Activated CD4-positive, alpha-beta T cell treated with anti-CD3 and anti-CD28 coated beads, Interleukin-2, amount 10 ng/mL, durations not matched to agents 24 days and 14 days (primary cell): ENCODE measurements at regions not wholly inside any gene's neighbourhood (a gene's known extent, or its start where the extent isn't known, plus 50 kb on each side); places are given as distances from the start of the nearest gene placed in this dataset.

ENCODE experiments used
- DNase-seq: peaks from one replicate; pipeline ENCODE4 v3.0.0; 2022
- H3K27ac Mint-ChIP-seq: one replicate; pipeline ENCODE4 v1.8.0; 2022; ENCODE audit warnings: mild to moderate bottlenecking, mixed read lengths
- H3K27me3 Mint-ChIP-seq: one replicate; pipeline ENCODE4 v1.8.0; 2022; ENCODE audit warnings: mixed read lengths
- H3K36me3 Mint-ChIP-seq: one replicate; pipeline ENCODE4 v1.8.0; 2022; ENCODE audit warnings: low read depth, mild to moderate bottlenecking, mixed read lengths
- H3K4me1 Mint-ChIP-seq: one replicate; pipeline ENCODE4 v1.8.0; 2021; ENCODE audit warnings: mixed read lengths
- H3K4me3 Mint-ChIP-seq: one replicate; pipeline ENCODE4 v1.8.0; 2022; ENCODE audit warnings: mild to moderate bottlenecking, moderate library complexity, mixed read lengths
- H3K9me3 Mint-ChIP-seq: one replicate; pipeline ENCODE4 v1.8.0; 2021; ENCODE audit warnings: mixed read lengths
- intact Hi-C: fragments of 100-400 bp; cut with micrococcal nuclease; formaldehyde crosslinking; loops from one replicate; pipeline ENCODE4 v1.15.1; 2023

- DNase-seq = no peak
- Mint-ChIP-seq H3K9me3 (no peaks in the 10 kb centered on the region), H3K4me1 (no peaks in the 10 kb centered on the region), H3K4me3 (no peak overlapping the region), H3K27me3 (no peaks in the 10 kb centered on the region), H3K27ac (no peak overlapping the region), H3K36me3 (no peaks in the 10 kb centered on the region)
- intact Hi-C loops = no loop called here
These were observed 140.5 kb upstream of the CST7 start for GRCh38 chr20:24808616-24809015.

- H3K27me3 Mint-ChIP-seq = no peaks in the 10 kb centered on the region
- H3K27ac Mint-ChIP-seq = no peak overlapping the region
- H3K4me1 Mint-ChIP-seq = no peaks in the 10 kb centered on the region
- H3K4me3 Mint-ChIP-seq = no peak overlapping the region
- H3K36me3 Mint-ChIP-seq = no peaks in the 10 kb centered on the region
- H3K9me3 Mint-ChIP-seq = no peaks in the 10 kb centered on the region
- no peak for DNase-seq
- intact Hi-C loops = no loop called here
These were observed 139.5 kb upstream of the CST7 start for GRCh38 chr20:24809606-24810005.

GRCh38 chr20:24810676-24811407, 138.2 kb upstream of the CST7 start:
- H3K27me3 Mint-ChIP-seq = no peaks in the 10 kb centered on the region
- H3K9me3 Mint-ChIP-seq = no peaks in the 10 kb centered on the region

GRCh38 chr20:24812373-24812772, 136.7 kb upstream of the CST7 start:
- intact Hi-C loops = no loop called here
- no peak overlapping the region for H3K27ac Mint-ChIP-seq
- no peaks in the 10 kb centered on the region for H3K4me1 Mint-ChIP-seq
- DNase-seq = no peak
- no peaks in the 10 kb centered on the region for H3K27me3 Mint-ChIP-seq
- no peaks in the 10 kb centered on the region for H3K9me3 Mint-ChIP-seq
- H3K36me3 Mint-ChIP-seq = no peaks in the 10 kb centered on the region
- H3K4me3 Mint-ChIP-seq = no peak overlapping the region

More at GRCh38 chr20:24810676-24811407, 138.2 kb upstream of the CST7 start:
- Mint-ChIP-seq H3K4me3 (no peak overlapping the region), H3K27ac (no peak overlapping the region), H3K4me1 (no peaks in the 10 kb centered on the region), H3K36me3 (no peaks in the 10 kb centered on the region)
- DNase-seq = no peak
- intact Hi-C loops = no loop called here

- Mint-ChIP-seq H3K27ac (no peak overlapping the region), H3K36me3 (no peaks in the 10 kb centered on the region)
These were observed 136.0 kb upstream of the CST7 start for GRCh38 chr20:24813080-24813479.

GRCh38 chr20:24813496-24813895, 135.6 kb upstream of the CST7 start:
- Mint-ChIP-seq H3K4me1 (no peaks in the 10 kb centered on the region), H3K4me3 (no peak overlapping the region), H3K9me3 (no peaks in the 10 kb centered on the region), H3K27ac (no peak overlapping the region), H3K27me3 (no peaks in the 10 kb centered on the region), H3K36me3 (no peaks in the 10 kb centered on the region)
- DNase-seq = no peak
- intact Hi-C loops = no loop called here

More at GRCh38 chr20:24813080-24813479, 136.0 kb upstream of the CST7 start:
- intact Hi-C loops = no loop called here
- no peak for DNase-seq
- no peaks in the 10 kb centered on the region for H3K9me3 Mint-ChIP-seq
- no peaks in the 10 kb centered on the region for H3K4me1 Mint-ChIP-seq
- no peak overlapping the region for H3K4me3 Mint-ChIP-seq
- H3K27me3 Mint-ChIP-seq = no peaks in the 10 kb centered on the region

- Mint-ChIP-seq H3K27ac (no peak overlapping the region), H3K36me3 (no peaks in the 10 kb centered on the region), H3K4me3 (no peak overlapping the region), H3K9me3 (no peaks in the 10 kb centered on the region), H3K4me1 (no peaks in the 10 kb centered on the region), H3K27me3 (no peaks in the 10 kb centered on the region)
- no peak for DNase-seq
- intact Hi-C loops = no loop called here
These were observed 135.1 kb upstream of the CST7 start for GRCh38 chr20:24813936-24814335.

GRCh38 chr20:24814556-24815195, 134.4 kb upstream of the CST7 start:
- Mint-ChIP-seq H3K27ac (no peak overlapping the region), H3K9me3 (no peaks in the 10 kb centered on the region), H3K36me3 (no peaks in the 10 kb centered on the region), H3K4me1 (no peaks in the 10 kb centered on the region), H3K27me3 (no peaks in the 10 kb centered on the region), H3K4me3 (no peak overlapping the region)
- intact Hi-C loops = no loop called here
- no peak for DNase-seq

GRCh38 chr20:24815196-24815815, 133.8 kb upstream of the CST7 start:
- intact Hi-C loops = no loop called here
- Mint-ChIP-seq H3K36me3 (no peaks in the 10 kb centered on the region), H3K4me3 (no peak overlapping the region), H3K4me1 (no peaks in the 10 kb centered on the region), H3K27ac (no peak overlapping the region), H3K9me3 (no peaks in the 10 kb centered on the region), H3K27me3 (no peaks in the 10 kb centered on the region)
- no peak for DNase-seq

GRCh38 chr20:24815931-24816330, 133.1 kb upstream of the CST7 start:
- no peaks in the 10 kb centered on the region for H3K36me3 Mint-ChIP-seq
- no peaks in the 10 kb centered on the region for H3K4me1 Mint-ChIP-seq
- DNase-seq = no peak
- intact Hi-C loops = no loop called here
- H3K27ac Mint-ChIP-seq = no peak overlapping the region
- H3K4me3 Mint-ChIP-seq = no peak overlapping the region
- no peaks in the 10 kb centered on the region for H3K9me3 Mint-ChIP-seq
- no peaks in the 10 kb centered on the region for H3K27me3 Mint-ChIP-seq

- no peaks in the 10 kb centered on the region for H3K4me1 Mint-ChIP-seq
- H3K36me3 Mint-ChIP-seq = no peaks in the 10 kb centered on the region
- no peaks in the 10 kb centered on the region for H3K27me3 Mint-ChIP-seq
- intact Hi-C loops = no loop called here
- H3K9me3 Mint-ChIP-seq = no peaks in the 10 kb centered on the region
- H3K4me3 Mint-ChIP-seq = no peak overlapping the region
- no peak for DNase-seq
- no peak overlapping the region for H3K27ac Mint-ChIP-seq
These were observed 132.6 kb upstream of the CST7 start for GRCh38 chr20:24816431-24816830.

GRCh38 chr20:24816907-24817306, 132.2 kb upstream of the CST7 start:
- Mint-ChIP-seq H3K4me3 (no peak overlapping the region), H3K4me1 (no peaks in the 10 kb centered on the region), H3K9me3 (no peaks in the 10 kb centered on the region), H3K36me3 (no peaks in the 10 kb centered on the region), H3K27me3 (no peaks in the 10 kb centered on the region), H3K27ac (no peak overlapping the region)
- no peak for DNase-seq
- intact Hi-C loops = no loop called here

GRCh38 chr20:24817351-24817750, 131.7 kb upstream of the CST7 start:
- no peak overlapping the region for H3K4me3 Mint-ChIP-seq
- intact Hi-C loops = no loop called here
- H3K9me3 Mint-ChIP-seq = no peaks in the 10 kb centered on the region
- no peaks in the 10 kb centered on the region for H3K36me3 Mint-ChIP-seq
- H3K27ac Mint-ChIP-seq = no peak overlapping the region
- no peak for DNase-seq
- no peaks in the 10 kb centered on the region for H3K4me1 Mint-ChIP-seq
- no peaks in the 10 kb centered on the region for H3K27me3 Mint-ChIP-seq

GRCh38 chr20:24818056-24818455, 131.0 kb upstream of the CST7 start:
- intact Hi-C loops = no loop called here
- H3K36me3 Mint-ChIP-seq = no peaks in the 10 kb centered on the region
- no peaks in the 10 kb centered on the region for H3K9me3 Mint-ChIP-seq
- H3K4me3 Mint-ChIP-seq = no peak overlapping the region
- no peak overlapping the region for H3K27ac Mint-ChIP-seq
- no peaks in the 10 kb centered on the region for H3K27me3 Mint-ChIP-seq
- H3K4me1 Mint-ChIP-seq = no peaks in the 10 kb centered on the region
- DNase-seq = no peak
